ENCODE measurements at regions not wholly inside any gene's neighbourhood (a gene's known extent, or its start where the extent isn't known, plus 50 kb on each side); places are given as distances from the start of the nearest gene placed in this dataset.

DNA sequence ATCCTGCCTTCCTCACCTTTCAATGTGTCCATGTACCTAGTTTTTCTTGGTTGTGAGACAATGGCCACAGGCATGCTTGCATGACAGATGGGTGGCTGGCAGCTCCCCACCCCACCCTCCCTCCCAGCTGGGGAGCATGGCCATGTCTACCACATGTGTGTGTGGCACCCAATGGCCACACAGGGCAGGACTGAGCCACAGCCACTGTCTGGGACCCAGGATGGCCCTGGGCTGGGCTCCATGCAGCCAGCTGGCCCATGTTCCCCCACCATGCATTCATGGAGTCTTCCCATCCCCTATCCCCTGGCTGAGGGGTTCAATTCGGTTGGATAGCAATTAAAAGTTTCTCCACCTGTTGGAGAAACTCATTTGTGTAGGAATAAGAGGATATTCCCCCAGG, 566.0 kb upstream of the USP15 start:
- H3K9me3 ChIP-seq (ENCODE audit: control insufficient read depth in 4 of 4, low read length in 3 of 4) = peaks cover 6 to 24% (median 12%) of the 10 kb centered on the region in 4 donors
- no peaks in the 10 kb centered on the region for H3K36me3 ChIP-seq (ENCODE audit: control insufficient read depth in 4 of 4, insufficient read depth in 3 of 4, low read depth in 1 of 4, low read length in 3 of 4)
- no peak overlapping the region for H3K9ac ChIP-seq (ENCODE audit: low read depth in 1 of 2, low read length in 2 of 2)
- H3K4me1 ChIP-seq (ENCODE audit: control insufficient read depth in 4 of 4, insufficient read depth in 4 of 4, low read length in 3 of 4) = no peaks in the 10 kb centered on the region
- no peaks in the 10 kb centered on the region for H3K27me3 ChIP-seq (ENCODE audit: control insufficient read depth in 4 of 4, insufficient read depth in 4 of 4, low read length in 3 of 4)
- TF ChIP-seq FOXA2 (IDR thresholded peaks at IDR 0.05) (no peak), EGR1 (IDR thresholded peaks at IDR 0.05; ENCODE audit: low read depth in 2 of 2) (no peak), GABPA (IDR thresholded peaks at IDR 0.05 in 1 of 2, conservative IDR thresholded peaks at IDR 0.05 in 1 of 2) (no peak)
- TF ChIP-seq, protein P1, sequence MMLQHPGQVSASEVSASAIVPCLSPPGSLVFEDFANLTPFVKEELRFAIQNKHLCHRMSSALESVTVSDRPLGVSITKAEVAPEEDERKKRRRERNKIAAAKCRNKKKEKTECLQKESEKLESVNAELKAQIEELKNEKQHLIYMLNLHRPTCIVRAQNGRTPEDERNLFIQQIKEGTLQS (IDR thresholded peaks at IDR 0.05) = no peak
- 24% methylated on average over 1 of the region's 1 CpG for WGBS
- DNase-seq (ENCODE audit: low spot score) = no peak
- no peak overlapping the region for H3K4me3 ChIP-seq (ENCODE audit: low read depth in 1 of 3, low read length in 3 of 3)
- H3K27ac ChIP-seq (ENCODE audit: low read depth in 1 of 2, low read length in 2 of 2) = no peak overlapping the region

DNA sequence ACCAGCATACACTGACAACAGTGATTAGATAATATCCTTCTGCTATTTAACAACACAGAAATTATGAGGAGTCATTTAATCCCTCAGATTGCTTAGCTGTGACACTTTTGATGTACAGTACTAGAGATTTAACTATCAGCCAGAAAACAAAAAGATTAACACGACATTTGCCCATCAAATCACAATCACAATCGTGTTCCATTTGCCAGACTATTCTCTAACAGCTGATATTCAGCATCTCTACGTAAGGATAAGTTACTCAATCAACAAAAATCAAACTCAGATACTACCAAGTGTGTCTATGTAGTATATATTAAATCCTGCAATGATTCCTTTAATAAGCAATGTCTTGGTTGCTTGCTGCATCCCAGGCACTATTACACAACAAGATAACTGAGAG, 558.7 kb upstream of the USP15 start:
- no peaks in the 10 kb centered on the region for H3K27me3 ChIP-seq (ENCODE audit: control insufficient read depth in 4 of 4, insufficient read depth in 4 of 4, low read length in 3 of 4)
- H3K27ac ChIP-seq (ENCODE audit: low read depth in 1 of 2, low read length in 2 of 2) = no peak overlapping the region
- TF ChIP-seq SP1 (IDR thresholded peaks at IDR 0.05) (no peak), YY1 (IDR thresholded peaks at IDR 0.05) (no peak), FOXA1 (IDR thresholded peaks at IDR 0.05) (no peak), EGR1 (IDR thresholded peaks at IDR 0.05; ENCODE audit: low read depth in 2 of 2) (no peak), NR2F2 (IDR thresholded peaks at IDR 0.05) (no peak), RAD21 (IDR thresholded peaks at IDR 0.05) (no peak), RXRA (IDR thresholded peaks at IDR 0.05) (no peak), TAF1 (conservative IDR thresholded peaks at IDR 0.05) (no peak), GABPA (IDR thresholded peaks at IDR 0.05 in 1 of 2, conservative IDR thresholded peaks at IDR 0.05 in 1 of 2) (no peak), HNF4A (conservative IDR thresholded peaks at IDR 0.05) (no peak), JUND (IDR thresholded peaks at IDR 0.05) (no peak), FOXA2 (IDR thresholded peaks at IDR 0.05) (no peak), HNF4G (IDR thresholded peaks at IDR 0.05) (no peak)
- TF ChIP-seq, protein P2, sequence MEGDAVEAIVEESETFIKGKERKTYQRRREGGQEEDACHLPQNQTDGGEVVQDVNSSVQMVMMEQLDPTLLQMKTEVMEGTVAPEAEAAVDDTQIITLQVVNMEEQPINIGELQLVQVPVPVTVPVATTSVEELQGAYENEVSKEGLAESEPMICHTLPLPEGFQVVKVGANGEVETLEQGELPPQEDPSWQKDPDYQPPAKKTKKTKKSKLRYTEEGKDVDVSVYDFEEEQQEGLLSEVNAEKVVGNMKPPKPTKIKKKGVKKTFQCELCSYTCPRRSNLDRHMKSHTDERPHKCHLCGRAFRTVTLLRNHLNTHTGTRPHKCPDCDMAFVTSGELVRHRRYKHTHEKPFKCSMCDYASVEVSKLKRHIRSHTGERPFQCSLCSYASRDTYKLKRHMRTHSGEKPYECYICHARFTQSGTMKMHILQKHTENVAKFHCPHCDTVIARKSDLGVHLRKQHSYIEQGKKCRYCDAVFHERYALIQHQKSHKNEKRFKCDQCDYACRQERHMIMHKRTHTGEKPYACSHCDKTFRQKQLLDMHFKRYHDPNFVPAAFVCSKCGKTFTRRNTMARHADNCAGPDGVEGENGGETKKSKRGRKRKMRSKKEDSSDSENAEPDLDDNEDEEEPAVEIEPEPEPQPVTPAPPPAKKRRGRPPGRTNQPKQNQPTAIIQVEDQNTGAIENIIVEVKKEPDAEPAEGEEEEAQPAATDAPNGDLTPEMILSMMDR (IDR thresholded peaks at IDR 0.05; ENCODE audit: low read depth, low read length, missing input control) = no peak
- TF ChIP-seq, protein P3, sequence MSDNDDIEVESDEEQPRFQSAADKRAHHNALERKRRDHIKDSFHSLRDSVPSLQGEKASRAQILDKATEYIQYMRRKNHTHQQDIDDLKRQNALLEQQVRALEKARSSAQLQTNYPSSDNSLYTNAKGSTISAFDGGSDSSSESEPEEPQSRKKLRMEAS (IDR thresholded peaks at IDR 0.05) = no peak
- TF ChIP-seq, protein P4, sequence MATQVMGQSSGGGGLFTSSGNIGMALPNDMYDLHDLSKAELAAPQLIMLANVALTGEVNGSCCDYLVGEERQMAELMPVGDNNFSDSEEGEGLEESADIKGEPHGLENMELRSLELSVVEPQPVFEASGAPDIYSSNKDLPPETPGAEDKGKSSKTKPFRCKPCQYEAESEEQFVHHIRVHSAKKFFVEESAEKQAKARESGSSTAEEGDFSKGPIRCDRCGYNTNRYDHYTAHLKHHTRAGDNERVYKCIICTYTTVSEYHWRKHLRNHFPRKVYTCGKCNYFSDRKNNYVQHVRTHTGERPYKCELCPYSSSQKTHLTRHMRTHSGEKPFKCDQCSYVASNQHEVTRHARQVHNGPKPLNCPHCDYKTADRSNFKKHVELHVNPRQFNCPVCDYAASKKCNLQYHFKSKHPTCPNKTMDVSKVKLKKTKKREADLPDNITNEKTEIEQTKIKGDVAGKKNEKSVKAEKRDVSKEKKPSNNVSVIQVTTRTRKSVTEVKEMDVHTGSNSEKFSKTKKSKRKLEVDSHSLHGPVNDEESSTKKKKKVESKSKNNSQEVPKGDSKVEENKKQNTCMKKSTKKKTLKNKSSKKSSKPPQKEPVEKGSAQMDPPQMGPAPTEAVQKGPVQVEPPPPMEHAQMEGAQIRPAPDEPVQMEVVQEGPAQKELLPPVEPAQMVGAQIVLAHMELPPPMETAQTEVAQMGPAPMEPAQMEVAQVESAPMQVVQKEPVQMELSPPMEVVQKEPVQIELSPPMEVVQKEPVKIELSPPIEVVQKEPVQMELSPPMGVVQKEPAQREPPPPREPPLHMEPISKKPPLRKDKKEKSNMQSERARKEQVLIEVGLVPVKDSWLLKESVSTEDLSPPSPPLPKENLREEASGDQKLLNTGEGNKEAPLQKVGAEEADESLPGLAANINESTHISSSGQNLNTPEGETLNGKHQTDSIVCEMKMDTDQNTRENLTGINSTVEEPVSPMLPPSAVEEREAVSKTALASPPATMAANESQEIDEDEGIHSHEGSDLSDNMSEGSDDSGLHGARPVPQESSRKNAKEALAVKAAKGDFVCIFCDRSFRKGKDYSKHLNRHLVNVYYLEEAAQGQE (IDR thresholded peaks at IDR 0.05) = no peak
- TF ChIP-seq, protein P5, sequence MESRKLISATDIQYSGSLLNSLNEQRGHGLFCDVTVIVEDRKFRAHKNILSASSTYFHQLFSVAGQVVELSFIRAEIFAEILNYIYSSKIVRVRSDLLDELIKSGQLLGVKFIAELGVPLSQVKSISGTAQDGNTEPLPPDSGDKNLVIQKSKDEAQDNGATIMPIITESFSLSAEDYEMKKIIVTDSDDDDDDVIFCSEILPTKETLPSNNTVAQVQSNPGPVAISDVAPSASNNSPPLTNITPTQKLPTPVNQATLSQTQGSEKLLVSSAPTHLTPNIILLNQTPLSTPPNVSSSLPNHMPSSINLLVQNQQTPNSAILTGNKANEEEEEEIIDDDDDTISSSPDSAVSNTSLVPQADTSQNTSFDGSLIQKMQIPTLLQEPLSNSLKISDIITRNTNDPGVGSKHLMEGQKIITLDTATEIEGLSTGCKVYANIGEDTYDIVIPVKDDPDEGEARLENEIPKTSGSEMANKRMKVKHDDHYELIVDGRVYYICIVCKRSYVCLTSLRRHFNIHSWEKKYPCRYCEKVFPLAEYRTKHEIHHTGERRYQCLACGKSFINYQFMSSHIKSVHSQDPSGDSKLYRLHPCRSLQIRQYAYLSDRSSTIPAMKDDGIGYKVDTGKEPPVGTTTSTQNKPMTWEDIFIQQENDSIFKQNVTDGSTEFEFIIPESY (IDR thresholded peaks at IDR 0.05) = no peak
- TF ChIP-seq, protein P1 (IDR thresholded peaks at IDR 0.05) = no peak
- no peaks in the 10 kb centered on the region for H3K36me3 ChIP-seq (ENCODE audit: control insufficient read depth in 4 of 4, insufficient read depth in 3 of 4, low read depth in 1 of 4, low read length in 3 of 4)
- WGBS = 64% methylated on average over 3 of the region's 3 CpGs
- no peak overlapping the region for H3K9ac ChIP-seq (ENCODE audit: low read depth in 1 of 2, low read length in 2 of 2)
- no peak for DNase-seq (ENCODE audit: low spot score)
- H3K4me3 ChIP-seq (ENCODE audit: low read depth in 1 of 3, low read length in 3 of 3) = no peak overlapping the region
- no peaks in the 10 kb centered on the region for H3K4me1 ChIP-seq (ENCODE audit: control insufficient read depth in 4 of 4, insufficient read depth in 4 of 4, low read length in 3 of 4)
- peaks cover 0 to 9% (median 4%) of the 10 kb centered on the region in 4 donors for H3K9me3 ChIP-seq (ENCODE audit: control insufficient read depth in 4 of 4, low read length in 3 of 4)
